Keratinocyte (primary cell): ENCODE measurements at regions not wholly inside any gene's neighbourhood (a gene's known extent, or its start where the extent isn't known, plus 50 kb on each side); places are given as distances from the start of the nearest gene placed in this dataset.

Source experiments
- DNase-seq: peaks from one replicate; pipeline ENCODE4 v3.0.0-alpha.2; 2011; ENCODE audit warnings: low read depth, missing footprints, low spot score
- FAIRE-seq: peaks from 2 replicates; lab custom pipeline; 2011; peaks lifted over from hg19 to GRCh38; lab: Jason Lieb, UNC
- H2AFZ ChIP-seq: 2 replicates; pipeline ENCODE4 v1.6.0; 2012; ENCODE audit warnings: low read length, control low read depth, inconsistent platforms; ENCODE audit not compliant: control insufficient read depth
- H3K27ac ChIP-seq: 2 replicates; pipeline ENCODE4 v1.5.1; 2011; ENCODE audit warnings: low read length; ENCODE audit not compliant: control insufficient read depth, insufficient read depth
- H3K27me3 ChIP-seq: 3 replicates; pipeline ENCODE4 v1.6.0; 2011; ENCODE audit warnings: low read length; ENCODE audit not compliant: control insufficient read depth, insufficient read depth; ENCODE audit errors: extremely low read depth
- H3K36me3 ChIP-seq, 2 experiments: 2 replicates in 1 of 2; 3 replicates in 1 of 2; pipeline ENCODE4 v1.5.1; 2011; ENCODE audit warnings: low read length in 2 of 2, mild to moderate bottlenecking in 1 of 2; ENCODE audit not compliant: control insufficient read depth in 2 of 2, insufficient read depth in 2 of 2; ENCODE audit errors: extremely low read depth in 1 of 2
- H3K4me1 ChIP-seq: 3 replicates; pipeline ENCODE4 v1.5.1; 2011; ENCODE audit warnings: low read length; ENCODE audit not compliant: control insufficient read depth, insufficient read depth; ENCODE audit errors: extremely low read depth
- H3K4me2 ChIP-seq: 3 replicates; pipeline ENCODE4 v1.6.0; 2011; ENCODE audit warnings: low read depth, low read length; ENCODE audit not compliant: control insufficient read depth, insufficient read depth; ENCODE audit errors: extremely low read depth
- H3K4me3 ChIP-seq, 3 experiments: fragments of 200-600 bp in 1 of 3; sonication (generic) in 1 of 3; 2 replicates in 2 of 3; 3 replicates in 1 of 3; pipeline ENCODE4 v1.5.1; 2011 to 2016; ENCODE audit warnings: low read length in 3 of 3, mild to moderate bottlenecking in 3 of 3, control low read depth in 2 of 3, inconsistent platforms in 1 of 3, low read depth in 1 of 3, mixed read lengths in 1 of 3, mixed run types in 1 of 3, moderate library complexity in 1 of 3; ENCODE audit not compliant: control insufficient read depth in 2 of 3, insufficient read depth in 2 of 3; ENCODE audit errors: extremely low read depth in 1 of 3
- H3K79me2 ChIP-seq: 2 replicates; pipeline ENCODE4 v1.6.0; 2012; ENCODE audit warnings: low read length; ENCODE audit not compliant: control insufficient read depth, insufficient read depth
- H3K9ac ChIP-seq: 3 replicates; pipeline ENCODE4 v1.6.0; 2011; ENCODE audit warnings: low read length; ENCODE audit not compliant: control insufficient read depth, insufficient read depth; ENCODE audit errors: extremely low read depth
- H3K9me1 ChIP-seq: 3 replicates; pipeline ENCODE4 v1.6.0; 2011; ENCODE audit warnings: low read length; ENCODE audit not compliant: control insufficient read depth, insufficient read depth; ENCODE audit errors: extremely low read depth
- H3K9me3 ChIP-seq: 2 replicates; pipeline ENCODE4 v1.5.1; 2012; ENCODE audit warnings: low read depth, low read length; ENCODE audit not compliant: control insufficient read depth
- H4K20me1 ChIP-seq: 3 replicates; pipeline ENCODE4 v1.6.0; 2011; ENCODE audit warnings: low read length; ENCODE audit not compliant: control insufficient read depth, insufficient read depth; ENCODE audit errors: extremely low read depth
- EZH2 ChIP-seq: IDR thresholded peaks from one replicate; pipeline ENCODE4 v1.6.1; 2012; ENCODE audit warnings: inconsistent platforms, mild to moderate bottlenecking, low read length, moderate library complexity
- dilution Hi-C: fragments of 300-500 bp; cut with MboI; formaldehyde crosslinking; loops from one replicate; pipeline ENCODE4 v1.7.0; 2020; ENCODE audit warnings: low sequenced_read_pairs; ENCODE audit not compliant: extremely low pct_ligation_motif_present
- TF ChIP-seq, protein P1 (sequence below), 3 experiments: IDR thresholded peaks in 1 of 3; conservative IDR thresholded peaks in 1 of 3; optimal IDR thresholded peaks in 1 of 3; 2 replicates in 2 of 3; 3 replicates in 1 of 3; pipeline versions ENCODE3 to v1.5.1; 2011; ENCODE audit warnings: low read length in 3 of 3, mild to moderate bottlenecking in 3 of 3, moderate library complexity in 2 of 3, control low read depth in 1 of 3, inconsistent platforms in 1 of 3; ENCODE audit not compliant: insufficient read depth in 2 of 3; ENCODE audit errors: extremely low read depth in 1 of 3

- no peaks in the 10 kb centered on the region for H3K9me1 ChIP-seq
- no peak for FAIRE-seq
- TF ChIP-seq, protein P1, sequence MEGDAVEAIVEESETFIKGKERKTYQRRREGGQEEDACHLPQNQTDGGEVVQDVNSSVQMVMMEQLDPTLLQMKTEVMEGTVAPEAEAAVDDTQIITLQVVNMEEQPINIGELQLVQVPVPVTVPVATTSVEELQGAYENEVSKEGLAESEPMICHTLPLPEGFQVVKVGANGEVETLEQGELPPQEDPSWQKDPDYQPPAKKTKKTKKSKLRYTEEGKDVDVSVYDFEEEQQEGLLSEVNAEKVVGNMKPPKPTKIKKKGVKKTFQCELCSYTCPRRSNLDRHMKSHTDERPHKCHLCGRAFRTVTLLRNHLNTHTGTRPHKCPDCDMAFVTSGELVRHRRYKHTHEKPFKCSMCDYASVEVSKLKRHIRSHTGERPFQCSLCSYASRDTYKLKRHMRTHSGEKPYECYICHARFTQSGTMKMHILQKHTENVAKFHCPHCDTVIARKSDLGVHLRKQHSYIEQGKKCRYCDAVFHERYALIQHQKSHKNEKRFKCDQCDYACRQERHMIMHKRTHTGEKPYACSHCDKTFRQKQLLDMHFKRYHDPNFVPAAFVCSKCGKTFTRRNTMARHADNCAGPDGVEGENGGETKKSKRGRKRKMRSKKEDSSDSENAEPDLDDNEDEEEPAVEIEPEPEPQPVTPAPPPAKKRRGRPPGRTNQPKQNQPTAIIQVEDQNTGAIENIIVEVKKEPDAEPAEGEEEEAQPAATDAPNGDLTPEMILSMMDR (optimal IDR thresholded peaks at IDR 0.05 in 1 of 3, IDR thresholded peaks at IDR 0.05 in 1 of 3, conservative IDR thresholded peaks at IDR 0.05 in 1 of 3; ENCODE audit: extremely low read depth in 1 of 3, insufficient read depth in 2 of 3, low read length in 3 of 3): no peak
- TF ChIP-seq EZH2: no peak
- H3K27me3 ChIP-seq: peaks cover 10% of the 10 kb centered on the region
- DNase-seq: no peak
- H3K79me2 ChIP-seq: no peaks in the 10 kb centered on the region
- no peak overlapping the region for H2AFZ ChIP-seq
- H3K4me1 ChIP-seq: no peaks in the 10 kb centered on the region
- H3K9ac ChIP-seq: no peak overlapping the region
- no peaks in the 10 kb centered on the region for H3K36me3 ChIP-seq
- no peaks in the 10 kb centered on the region for H4K20me1 ChIP-seq
- H3K4me3 ChIP-seq: no peak overlapping the region
- no peak overlapping the region for H3K27ac ChIP-seq
- H3K9me3 ChIP-seq: no peaks in the 10 kb centered on the region
- dilution Hi-C loops: no loop called here
- H3K4me2 ChIP-seq: no peak overlapping the region
Observed at GRCh38 chr16:86701286-86701975, 123.1 kb downstream of the FOXL1 start.

GRCh38 chr16:86702824-86703588 is 124.7 kb downstream of the FOXL1 start:
- H3K27me3 ChIP-seq: peaks cover 9% of the 10 kb centered on the region
- dilution Hi-C loops: no loop called here
- FAIRE-seq: no peak
- no peaks in the 10 kb centered on the region for H3K9me3 ChIP-seq
- no peak for DNase-seq
- H3K9ac ChIP-seq: no peak overlapping the region
- H2AFZ ChIP-seq: no peak overlapping the region
- H3K27ac ChIP-seq: no peak overlapping the region
- H3K4me2 ChIP-seq: no peak overlapping the region
- no peak for TF ChIP-seq EZH2
- TF ChIP-seq, protein P1 (optimal IDR thresholded peaks at IDR 0.05 in 1 of 3, IDR thresholded peaks at IDR 0.05 in 1 of 3, conservative IDR thresholded peaks at IDR 0.05 in 1 of 3; ENCODE audit: extremely low read depth in 1 of 3, insufficient read depth in 2 of 3, low read length in 3 of 3): no peak
- no peaks in the 10 kb centered on the region for H3K4me1 ChIP-seq
- H3K9me1 ChIP-seq: no peaks in the 10 kb centered on the region
- no peak overlapping the region for H3K4me3 ChIP-seq
- H4K20me1 ChIP-seq: no peaks in the 10 kb centered on the region
- H3K79me2 ChIP-seq: no peaks in the 10 kb centered on the region
- no peaks in the 10 kb centered on the region for H3K36me3 ChIP-seq
